Fibroblast of lung (primary cell): ENCODE measurements at regions not wholly inside any gene's neighbourhood (a gene's known extent, or its start where the extent isn't known, plus 50 kb on each side); places are given as distances from the start of the nearest gene placed in this dataset.

Experiments
- CTCF ChIP-seq, 2 donors: IDR thresholded peaks in 1 of 2; conservative IDR thresholded peaks in 1 of 2; 1 replicate in 1 of 2; 2 replicates in 1 of 2; pipeline ENCODE4 v1.5.1; 2011 to 2012; ENCODE audit warnings: low read length in 2 of 2, control low read depth in 1 of 2, inconsistent platforms in 1 of 2, low read depth in 1 of 2, mild to moderate bottlenecking in 1 of 2
- EZH2 ChIP-seq: IDR thresholded peaks from 2 replicates; pipeline ENCODE4 v1.5.1; 2012; ENCODE audit warnings: low read length, control low read depth, mild to moderate bottlenecking; ENCODE audit errors: missing control alignments

- TF ChIP-seq CTCF (conservative IDR thresholded peaks at IDR 0.05 in 1 of 2, IDR thresholded peaks at IDR 0.05 in 1 of 2; ENCODE audit: low read depth in 1 of 2, low read length in 2 of 2): no peak
- TF ChIP-seq EZH2: no peak
These were observed 128.2 kb downstream of the GPAT3 start for GRCh38 chr4:83664071-83664470.
